A549 (cell line): ENCODE measurements at regions not wholly inside any gene's neighbourhood (a gene's known extent, or its start where the extent isn't known, plus 50 kb on each side); places are given as distances from the start of the nearest gene placed in this dataset.
"Not testable (repeated sequence)": the region's sequence is repeated elsewhere in the genome, so short reads cannot be mapped to it uniquely, and the experiment has no call there.

Source experiments
- ATAC-seq, 2 experiments: fragments of 200-7000 bp in 1 of 2; fragments of >200 bp in 1 of 2; cut with Nextera tagmentation in 1 of 2; cut with Tn5 transposase in 1 of 2; 3 replicates each; pipeline versions ENCODE4 v1.8.0 to v1.9.1; 2018 to 2020; ENCODE audit warnings: mild to moderate bottlenecking in 1 of 2, moderate library complexity in 1 of 2
- CTCF ChIA-PET: fragments of 300-600 bp; sonication (Branson Sonifier 250); formaldehyde crosslinking; extraction: SDS; loops from one replicate; lab custom pipeline; 2021; ENCODE audit warnings: antibody characterized with exemption, inconsistent platforms; lab: Yijun Ruan, JAX
- POLR2A ChIA-PET: fragments of 350-600 bp; formaldehyde crosslinking; extraction: SDS; loops from one replicate; lab custom pipeline; 2021; ENCODE audit warnings: antibody characterized with exemption, inconsistent platforms; lab: Yijun Ruan, JAX
- DNase-seq, 2 experiments: peaks; one replicate each; pipeline versions ENCODE4 v3.0.0 to v3.0.0-alpha.2; 2011 to 2016; ENCODE audit warnings: low read depth in 1 of 2, low spot score in 1 of 2
- FAIRE-seq: peaks from 2 replicates; lab custom pipeline; 2011; peaks lifted over from hg19 to GRCh38; lab: Jason Lieb, UNC
- H3K27ac ChIP-seq, 2 experiments: fragments of >200 bp; sonication (Bioruptor Twin); formaldehyde crosslinking; 3 replicates each; pipeline ENCODE4 v1.5.1; 2016 to 2017
- H3K4me1 ChIP-seq: fragments of >200 bp; sonication (Bioruptor Twin); formaldehyde crosslinking; 3 replicates; pipeline ENCODE4 v1.6.1; 2016
- H3K4me2 ChIP-seq: fragments of >200 bp; sonication (Bioruptor Twin); formaldehyde crosslinking; 3 replicates; pipeline ENCODE4 v1.6.1; 2016
- H3K4me3 ChIP-seq: fragments of >200 bp; sonication (Bioruptor Twin); formaldehyde crosslinking; 3 replicates; pipeline ENCODE4 v1.5.1; 2016
- H3K9me3 ChIP-seq: fragments of >200 bp; sonication (Bioruptor Twin); formaldehyde crosslinking; 3 replicates; pipeline ENCODE4 v1.6.1; 2016
- CBX2 ChIP-seq: fragments of 200-600 bp; sonication (generic); IDR thresholded peaks from 2 replicates; pipeline ENCODE4 v1.6.1; 2016; ENCODE audit warnings: low read depth, mild to moderate bottlenecking, borderline replicate concordance
- E2F6 ChIP-seq: IDR thresholded peaks from 2 replicates; pipeline ENCODE4 v1.6.1; 2012; ENCODE audit warnings: low read depth, borderline replicate concordance
- EHF ChIP-seq: fragments of 250-450 bp; sonication (Bioruptor Pico); IDR thresholded peaks from 2 replicates; pipeline ENCODE4 v1.5.0; 2020; ENCODE audit warnings: mild to moderate bottlenecking
- EHMT2 ChIP-seq: fragments of 200-600 bp; sonication (generic); IDR thresholded peaks from 2 replicates; pipeline ENCODE4 v1.6.1; 2016; ENCODE audit warnings: antibody characterized with exemption, low read depth, mild to moderate bottlenecking, moderate library complexity
- EP300 ChIP-seq, 2 experiments: fragments of >200 bp; sonication (Bioruptor Twin); formaldehyde crosslinking; IDR thresholded peaks; 2 replicates in 1 of 2; 3 replicates in 1 of 2; pipeline ENCODE4 v1.6.1; 2016 to 2017
- ESRRA ChIP-seq: fragments of 150-350 bp; IDR thresholded peaks from 2 replicates; pipeline ENCODE4 v1.6.1; 2014; ENCODE audit warnings: mild to moderate bottlenecking, low read length, borderline replicate concordance
- FOSL2 ChIP-seq, 2 experiments: fragments of 450-650 bp in 1 of 2; fragments of >200 bp in 1 of 2; sonication (Bioruptor Twin) in 1 of 2; formaldehyde crosslinking; IDR thresholded peaks; 2 replicates each; pipeline versions ENCODE4 v1.5.0 to v1.6.1; 2016 to 2020; ENCODE audit warnings: mild to moderate bottlenecking in 1 of 2, moderate library complexity in 1 of 2
- GATA3 ChIP-seq: IDR thresholded peaks from 2 replicates; pipeline ENCODE4 v1.6.1; 2012; ENCODE audit warnings: borderline replicate concordance
- HDAC2 ChIP-seq: fragments of 200-600 bp; sonication (generic); IDR thresholded peaks from 2 replicates; pipeline ENCODE4 v1.6.1; 2016
- HMGXB4 ChIP-seq: fragments of 250-450 bp; sonication (Bioruptor Pico); IDR thresholded peaks from 2 replicates; pipeline ENCODE4 v1.5.0; 2021; ENCODE audit warnings: mild to moderate bottlenecking, moderate library complexity, borderline replicate concordance
- HOXB13 ChIP-seq: fragments of 250-450 bp; sonication (Bioruptor Pico); IDR thresholded peaks from 2 replicates; pipeline ENCODE4 v1.5.0; 2020; ENCODE audit warnings: low read depth, mild to moderate bottlenecking, moderate library complexity
- HOXB5 ChIP-seq: fragments of 250-450 bp; sonication (Bioruptor Pico); IDR thresholded peaks from 2 replicates; pipeline ENCODE4 v1.5.0; 2020; ENCODE audit warnings: mild to moderate bottlenecking, moderate library complexity
- MAFK ChIP-seq: fragments of 450-650 bp; IDR thresholded peaks from 2 replicates; pipeline ENCODE4 v1.6.1; 2014; ENCODE audit not compliant: partially characterized antibody
- NFE2L2 ChIP-seq: fragments of 150-350 bp; conservative IDR thresholded peaks from 2 replicates; pipeline ENCODE4 v1.6.1; 2014; ENCODE audit warnings: low read length
- NPAS2 ChIP-seq: fragments of 250-450 bp; sonication (Bioruptor Pico); IDR thresholded peaks from 2 replicates; pipeline ENCODE4 v1.8.0; 2022; ENCODE audit warnings: mild to moderate bottlenecking, moderate library complexity, borderline replicate concordance
- POLR2A ChIP-seq: IDR thresholded peaks from 2 replicates; pipeline ENCODE4 v1.6.1; 2012; ENCODE audit warnings: mild to moderate bottlenecking, low read length
- POLR2AphosphoS2 ChIP-seq: conservative IDR thresholded peaks from 2 replicates; pipeline ENCODE4 v1.6.1; 2012; ENCODE audit warnings: low read length, improper control_type of control experiment, inconsistent platforms
- RFX5 ChIP-seq: fragments of 450-650 bp; IDR thresholded peaks from 2 replicates; pipeline ENCODE4 v1.7.1; 2014; ENCODE audit warnings: antibody characterized with exemption, mild to moderate bottlenecking, moderate library complexity
- RNF2 ChIP-seq: fragments of 200-600 bp; sonication (generic); IDR thresholded peaks from 2 replicates; pipeline ENCODE4 v1.6.1; 2016; ENCODE audit warnings: low read depth, mild to moderate bottlenecking, antibody characterized with exemption, moderate library complexity, borderline replicate concordance
- SMC3 ChIP-seq: fragments of >200 bp; sonication (Bioruptor Twin); formaldehyde crosslinking; IDR thresholded peaks from 3 replicates; pipeline ENCODE4 v1.6.1; 2018; ENCODE audit warnings: inconsistent platforms
- TFCP2L1 ChIP-seq: fragments of 250-450 bp; sonication (Bioruptor Pico); IDR thresholded peaks from 2 replicates; pipeline ENCODE4 v1.5.0; 2021; ENCODE audit warnings: mild to moderate bottlenecking
- ZC3H11A ChIP-seq: fragments of 450-650 bp; IDR thresholded peaks from 2 replicates; pipeline ENCODE4 v1.6.1; 2014; ENCODE audit warnings: antibody characterized with exemption, mild to moderate bottlenecking
- ZFP36 ChIP-seq: fragments of 450-650 bp; IDR thresholded peaks from 2 replicates; pipeline ENCODE4 v1.6.1; 2014; ENCODE audit warnings: borderline replicate concordance; ENCODE audit not compliant: partially characterized antibody
- WGBS: methylation state at CpG from one replicate; pipeline ENCODE4 v1.1.6; 2017; ENCODE audit errors: missing lambda C conversion rate; 5-methylcytosine and 5-hydroxymethylcytosine counted together
- TF ChIP-seq, protein P1 (sequence below): fragments of >200 bp; sonication (Bioruptor Twin); formaldehyde crosslinking; IDR thresholded peaks from 2 replicates; pipeline ENCODE4 v1.6.1; 2016
- TF ChIP-seq, protein P2 (sequence below): fragments of >200 bp; sonication (Bioruptor Twin); formaldehyde crosslinking; IDR thresholded peaks from 3 replicates; pipeline ENCODE4 v1.6.1; 2016

GRCh38 chrX:13955975-13956374 is 73.7 kb downstream of the GEMIN8 start:
- TF ChIP-seq RFX5 = no peak
- no peak for TF ChIP-seq NPAS2 (CRISPR knock-in tag)
- TF ChIP-seq, protein P1, sequence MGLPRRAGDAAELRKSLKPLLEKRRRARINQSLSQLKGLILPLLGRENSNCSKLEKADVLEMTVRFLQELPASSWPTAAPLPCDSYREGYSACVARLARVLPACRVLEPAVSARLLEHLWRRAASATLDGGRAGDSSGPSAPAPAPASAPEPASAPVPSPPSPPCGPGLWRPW = no peak
- TF ChIP-seq RNF2 = no peak
- TF ChIP-seq EHMT2 = no peak
- no peak for TF ChIP-seq POLR2A
- no peak for TF ChIP-seq HOXB13 (CRISPR knock-in tag)
- TF ChIP-seq HOXB5 = no peak
- TF ChIP-seq EP300 (IDR thresholded peaks at IDR 0.05) = no peak
- TF ChIP-seq E2F6 = no peak
- TF ChIP-seq ZC3H11A = no peak
- TF ChIP-seq GATA3 = no peak
- TF ChIP-seq HMGXB4 = no peak
- no peak for TF ChIP-seq NFE2L2
- no peak for TF ChIP-seq ZFP36
- TF ChIP-seq, all 56 proteins: peak for 0
- Histone ChIP-seq H3K27ac (no peak overlapping the region), H3K9me3 (no peaks in the 10 kb centered on the region), H3K4me1 (no peaks in the 10 kb centered on the region), H3K4me3 (no peak overlapping the region), H3K4me2 (no peak overlapping the region)
- CTCF ChIA-PET = interaction anchor here (0.6 to 0.7 kb wide), 2 partner anchors 66 to 1127 kb away, joined by 3 to 4 read pairs; no protein-coding TSS in a partner anchor
- no peak for DNase-seq
- no peak for ATAC-seq
- 91% methylated on average over 2 of the region's 3 CpGs for WGBS
- POLR2A ChIA-PET = no interaction called here
- FAIRE-seq = no peak

DNA sequence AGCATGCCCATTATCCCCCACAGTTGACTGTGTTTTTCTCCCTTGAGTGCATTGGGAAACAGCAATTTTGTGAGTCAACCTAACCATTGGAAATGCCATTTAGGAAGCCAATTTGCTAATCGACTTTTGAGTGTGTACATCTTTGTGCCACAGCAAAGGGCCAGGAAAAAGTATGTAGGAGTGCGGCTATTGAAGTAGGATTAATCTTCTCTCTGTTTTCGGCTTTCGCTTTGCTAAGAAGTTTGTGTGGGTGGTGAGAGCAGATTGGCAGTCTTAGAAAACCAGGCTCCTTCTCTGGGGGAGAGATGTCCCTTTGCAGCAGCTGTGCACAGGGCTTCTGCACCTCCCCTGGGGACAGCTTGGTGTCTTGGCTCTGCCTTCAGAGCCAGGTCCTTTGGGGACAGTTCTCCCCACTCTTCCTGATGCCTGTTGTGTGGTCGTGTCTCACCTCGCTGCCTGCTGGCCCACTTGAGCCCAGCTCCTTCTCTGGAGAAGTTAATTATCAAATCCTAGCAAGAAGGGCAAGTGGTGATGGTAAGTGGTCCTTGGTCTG is 74.5 kb downstream of the GEMIN8 start:
- Histone ChIP-seq H3K4me2 (no peak overlapping the region), H3K4me3 (no peak overlapping the region), H3K9me3 (no peaks in the 10 kb centered on the region), H3K27ac (no peak overlapping the region), H3K4me1 (no peaks in the 10 kb centered on the region)
- DNase-seq (no peak), ATAC-seq (no peak), FAIRE-seq (no peak)
- POLR2A ChIA-PET = no interaction called here
- no peak for TF ChIP-seq HOXB5
- TF ChIP-seq, protein P2, sequence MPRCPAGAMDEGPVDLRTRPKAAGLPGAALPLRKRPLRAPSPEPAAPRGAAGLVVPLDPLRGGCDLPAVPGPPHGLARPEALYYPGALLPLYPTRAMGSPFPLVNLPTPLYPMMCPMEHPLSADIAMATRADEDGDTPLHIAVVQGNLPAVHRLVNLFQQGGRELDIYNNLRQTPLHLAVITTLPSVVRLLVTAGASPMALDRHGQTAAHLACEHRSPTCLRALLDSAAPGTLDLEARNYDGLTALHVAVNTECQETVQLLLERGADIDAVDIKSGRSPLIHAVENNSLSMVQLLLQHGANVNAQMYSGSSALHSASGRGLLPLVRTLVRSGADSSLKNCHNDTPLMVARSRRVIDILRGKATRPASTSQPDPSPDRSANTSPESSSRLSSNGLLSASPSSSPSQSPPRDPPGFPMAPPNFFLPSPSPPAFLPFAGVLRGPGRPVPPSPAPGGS = no peak
- TF ChIP-seq POLR2A = no peak
- TF ChIP-seq HDAC2 = no peak
- no peak for TF ChIP-seq FOSL2 (IDR thresholded peaks at IDR 0.05)
- no peak for TF ChIP-seq FOSL2 (CRISPR knock-in tag; IDR thresholded peaks at IDR 0.05)
- no peak for TF ChIP-seq TFCP2L1 (CRISPR knock-in tag)
- TF ChIP-seq SMC3 = no peak
- no peak for TF ChIP-seq ZC3H11A
- CTCF ChIA-PET = interaction anchor here (0.7 kb wide), 1 partner anchor 1127 kb away, joined by 3 read pairs; no protein-coding TSS in a partner anchor
- 46% methylated on average over 6 of the region's 6 CpGs for WGBS

DNA sequence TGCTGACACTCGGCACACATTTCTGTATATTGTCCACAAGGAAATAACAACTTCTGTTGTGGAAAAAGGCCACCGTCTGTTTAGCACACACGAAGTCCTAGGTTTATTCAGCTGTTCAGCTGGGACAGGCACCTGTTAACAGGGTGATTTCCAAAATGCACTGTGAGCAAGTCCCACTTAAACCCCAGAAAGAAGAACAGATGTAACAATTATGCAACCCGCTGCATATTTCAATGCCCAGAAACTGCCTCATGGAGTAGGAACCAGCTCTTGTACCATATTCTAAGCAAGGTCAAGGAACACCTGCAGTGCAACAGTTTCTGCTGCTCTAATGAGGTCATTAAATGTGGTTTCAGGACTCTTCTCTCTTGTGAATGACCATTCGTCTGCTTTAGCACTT is 77.1 kb downstream of the GEMIN8 start:
- WGBS = 32% methylated on average over 5 of the region's 5 CpGs

GRCh38 chrX:13946223-13946622 is 83.5 kb downstream of the GEMIN8 start:
- H3K4me3 ChIP-seq, ATAC-seq, FAIRE-seq, DNase-seq, H3K4me1 ChIP-seq, CTCF ChIA-PET, POLR2A ChIA-PET, H3K9me3 ChIP-seq, H3K27ac ChIP-seq, H3K4me2 ChIP-seq: not testable (repeated sequence)
- 30% methylated on average over 6 of the region's 6 CpGs for WGBS

More for the DNA sequence above, 77.1 kb downstream of the GEMIN8 start:
- H3K9me3 ChIP-seq = no peaks in the 10 kb centered on the region
- TF ChIP-seq EP300 (IDR thresholded peaks at IDR 0.05) (no peak), MAFK (no peak), EHF (CRISPR knock-in tag) (no peak), ESRRA (no peak), POLR2AphosphoS2 (no peak), RNF2 (no peak), FOSL2 (IDR thresholded peaks at IDR 0.05) (no peak), FOSL2 (CRISPR knock-in tag; IDR thresholded peaks at IDR 0.05) (no peak), HOXB5 (no peak), CBX2 (no peak)
- TF ChIP-seq, protein P1 = no peak
- no peak overlapping the region for H3K27ac ChIP-seq
- DNase-seq = no peak
- no peak overlapping the region for H3K4me2 ChIP-seq
- FAIRE-seq = no peak
- H3K4me3 ChIP-seq = no peak overlapping the region
- ChIA-PET CTCF (no interaction called here), POLR2A (no interaction called here)
- no peak for ATAC-seq
- H3K4me1 ChIP-seq = no peaks in the 10 kb centered on the region

GRCh38 chrX:13945787-13946186 is 83.9 kb downstream of the GEMIN8 start:
- H3K4me3 ChIP-seq, POLR2A ChIA-PET, H3K4me1 ChIP-seq, H3K27ac ChIP-seq, ATAC-seq, CTCF ChIA-PET, DNase-seq, H3K9me3 ChIP-seq, FAIRE-seq, H3K4me2 ChIP-seq: not testable (repeated sequence)
- WGBS = 40% methylated on average over 1 of the region's 3 CpGs
